Effector memory CD4-positive, alpha-beta T cell (primary cell): ENCODE measurements at regions not wholly inside any gene's neighbourhood (a gene's known extent, or its start where the extent isn't known, plus 50 kb on each side); places are given as distances from the start of the nearest gene placed in this dataset.

Experiments used
- DNase-seq, 3 donors: peaks; one replicate each; pipeline ENCODE4 v3.0.0-alpha.2; 2020
- H3K27ac ChIP-seq: 2 replicates; pipeline ENCODE4 v1.7.0; 2013; ENCODE audit warnings: mild to moderate bottlenecking, low read length, moderate library complexity; ENCODE audit not compliant: insufficient read depth, poor library complexity, severe bottlenecking
- H3K27me3 ChIP-seq: replicated peaks from 2 replicates; pipeline ENCODE4 v1.7.0; 2013; ENCODE audit warnings: mild to moderate bottlenecking, low read length; ENCODE audit not compliant: insufficient read depth, control insufficient read depth, poor library complexity, severe bottlenecking
- H3K36me3 ChIP-seq: 2 replicates; pipeline ENCODE4 v1.7.0; 2013; ENCODE audit warnings: mild to moderate bottlenecking, low read length, moderate library complexity; ENCODE audit not compliant: control insufficient read depth, insufficient read depth
- H3K4me1 ChIP-seq: 2 replicates; pipeline ENCODE4 v1.7.0; 2013; ENCODE audit warnings: low read length, mild to moderate bottlenecking; ENCODE audit not compliant: control insufficient read depth, insufficient read depth, poor library complexity, severe bottlenecking
- H3K4me3 ChIP-seq: 2 replicates; pipeline ENCODE4 v1.7.0; 2013; ENCODE audit warnings: low read length, low read depth, mild to moderate bottlenecking; ENCODE audit not compliant: insufficient read depth, poor library complexity, severe bottlenecking
- H3K9me3 ChIP-seq: 2 replicates; pipeline ENCODE4 v1.7.0; 2013; ENCODE audit warnings: mild to moderate bottlenecking, low read length, moderate library complexity; ENCODE audit not compliant: control insufficient read depth

DNA sequence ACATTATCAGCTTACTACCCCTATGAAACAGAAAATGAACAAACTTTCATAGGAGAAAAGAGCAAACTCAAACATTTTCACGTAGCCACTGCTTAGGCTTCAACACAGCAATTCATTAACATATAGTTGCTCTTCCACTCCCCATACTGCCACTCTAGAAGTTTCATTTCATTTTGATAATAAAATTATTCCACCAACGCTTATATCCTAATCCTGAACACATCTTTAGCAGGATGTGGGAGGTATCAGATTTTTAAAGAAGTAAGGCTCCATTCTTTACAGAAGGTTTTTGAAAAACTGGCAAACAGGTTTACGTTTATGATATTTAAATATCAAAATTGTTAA, 77.5 kb upstream of the ANK3 start:
- no peak for DNase-seq
- H3K4me3 ChIP-seq: no peak overlapping the region
- no peaks in the 10 kb centered on the region for H3K4me1 ChIP-seq
- no peak overlapping the region for H3K27ac ChIP-seq
- H3K9me3 ChIP-seq: no peaks in the 10 kb centered on the region
- H3K27me3 ChIP-seq: no peaks in the 10 kb centered on the region
- H3K36me3 ChIP-seq: no peaks in the 10 kb centered on the region

GRCh38 chr10:60466267-60467201, 76.9 kb upstream of the ANK3 start:
- Histone ChIP-seq H3K27me3 (no peaks in the 10 kb centered on the region), H3K4me1 (no peaks in the 10 kb centered on the region), H3K27ac (no peak overlapping the region), H3K9me3 (no peaks in the 10 kb centered on the region), H3K4me3 (no peak overlapping the region), H3K36me3 (no peaks in the 10 kb centered on the region)
- DNase-seq: no peak

GRCh38 chr10:60465801-60466200, 76.1 kb upstream of the ANK3 start:
- no peak for DNase-seq
- Histone ChIP-seq H3K9me3 (no peaks in the 10 kb centered on the region), H3K4me3 (no peak overlapping the region), H3K4me1 (no peaks in the 10 kb centered on the region), H3K36me3 (no peaks in the 10 kb centered on the region), H3K27ac (no peak overlapping the region), H3K27me3 (no peaks in the 10 kb centered on the region)

- no peak overlapping the region for H3K27ac ChIP-seq
- H3K27me3 ChIP-seq: no peaks in the 10 kb centered on the region
- no peak for DNase-seq
- no peaks in the 10 kb centered on the region for H3K4me1 ChIP-seq
- no peaks in the 10 kb centered on the region for H3K9me3 ChIP-seq
- H3K36me3 ChIP-seq: no peaks in the 10 kb centered on the region
- no peak overlapping the region for H3K4me3 ChIP-seq
Measured at GRCh38 chr10:60464659-60465058, 75.0 kb upstream of the ANK3 start.

DNA sequence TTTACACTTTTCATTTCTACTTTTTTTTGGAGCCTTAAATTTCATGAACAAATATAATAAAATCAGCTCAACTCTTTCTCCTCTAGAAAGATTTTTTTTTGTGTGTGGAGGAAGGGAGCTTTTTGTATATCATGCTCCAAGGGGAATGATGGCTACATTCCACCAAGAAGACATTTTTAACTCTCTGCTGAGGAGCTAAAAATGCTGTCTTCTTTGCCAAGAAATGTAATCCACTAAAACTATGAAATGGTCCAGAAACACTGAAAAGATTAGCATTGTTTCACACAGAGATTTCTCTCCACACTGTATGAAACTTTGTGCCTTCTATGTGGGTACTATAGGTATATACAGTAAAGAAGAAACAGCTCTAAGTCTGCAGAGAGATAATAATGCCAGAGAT, 74.1 kb upstream of the ANK3 start:
- Histone ChIP-seq H3K27ac (no peak overlapping the region), H3K27me3 (no peaks in the 10 kb centered on the region), H3K4me3 (no peak overlapping the region), H3K36me3 (no peaks in the 10 kb centered on the region), H3K4me1 (no peaks in the 10 kb centered on the region), H3K9me3 (no peaks in the 10 kb centered on the region)
- DNase-seq: no peak

DNA sequence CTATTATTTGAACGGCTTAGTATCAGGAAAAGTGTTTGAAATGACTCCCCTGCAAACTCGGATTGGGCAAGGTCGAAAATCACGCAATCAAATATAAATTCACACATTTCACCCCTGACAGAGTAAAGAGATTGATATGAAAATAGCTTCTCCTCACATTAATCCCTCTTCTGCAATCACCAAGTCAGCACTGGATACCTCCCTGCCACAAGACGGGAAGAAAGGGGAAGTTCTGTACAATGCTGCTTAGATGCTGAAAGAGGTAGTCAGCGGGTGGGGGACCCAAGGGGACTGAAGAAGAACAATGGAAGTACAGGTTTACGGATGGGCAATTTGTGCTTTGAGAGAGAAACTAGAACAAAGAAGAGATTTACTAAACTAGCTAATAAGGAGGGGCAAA, 72.0 kb upstream of the ANK3 start:
- H3K4me3 ChIP-seq: no peak overlapping the region
- no peaks in the 10 kb centered on the region for H3K9me3 ChIP-seq
- no peak for DNase-seq
- H3K4me1 ChIP-seq: no peaks in the 10 kb centered on the region
- H3K36me3 ChIP-seq: no peaks in the 10 kb centered on the region
- H3K27me3 ChIP-seq: no peaks in the 10 kb centered on the region
- no peak overlapping the region for H3K27ac ChIP-seq

DNA sequence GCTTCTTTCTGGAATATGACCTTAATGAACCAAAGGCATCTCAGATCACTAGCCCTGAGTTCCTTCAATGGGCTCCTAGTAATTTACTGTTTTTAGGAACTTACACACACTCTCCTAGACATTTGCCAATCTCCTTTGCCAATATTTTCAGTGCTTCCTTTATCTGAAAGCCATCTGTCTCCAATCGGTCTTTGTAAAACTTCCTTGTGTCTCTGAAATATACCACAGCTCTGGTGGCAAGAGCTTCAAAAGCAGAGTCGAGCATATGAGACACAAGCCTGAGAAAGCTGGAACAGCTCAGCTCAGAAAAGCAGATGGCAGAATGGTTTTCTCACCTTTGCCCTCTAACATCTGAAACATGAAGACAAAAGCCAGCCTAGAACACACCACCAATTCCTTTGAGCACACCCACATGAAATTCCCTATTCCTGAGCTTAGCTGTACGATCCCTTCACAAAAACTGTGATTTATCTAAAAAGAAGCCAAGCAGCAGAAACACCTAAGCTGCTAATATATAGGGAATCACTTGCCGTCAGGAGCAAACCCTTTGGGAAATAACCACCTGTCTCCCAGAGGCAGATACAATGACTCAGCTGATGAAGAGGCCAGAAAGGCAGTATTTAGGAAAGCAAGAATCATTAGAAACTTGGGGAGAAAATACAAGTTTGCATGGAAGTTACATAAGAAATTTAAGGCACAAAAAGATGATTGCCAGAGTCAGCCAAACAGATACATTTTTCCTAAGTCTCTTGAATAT, 70.2 kb upstream of the ANK3 start:
- no peaks in the 10 kb centered on the region for H3K9me3 ChIP-seq
- no peaks in the 10 kb centered on the region for H3K27me3 ChIP-seq
- no peak overlapping the region for H3K4me3 ChIP-seq
- no peaks in the 10 kb centered on the region for H3K4me1 ChIP-seq
- no peak for DNase-seq
- H3K27ac ChIP-seq: no peak overlapping the region
- H3K36me3 ChIP-seq: no peaks in the 10 kb centered on the region

GRCh38 chr10:60456053-60456452, 66.4 kb upstream of the ANK3 start:
- Histone ChIP-seq H3K9me3 (no peaks in the 10 kb centered on the region), H3K27me3 (no peaks in the 10 kb centered on the region), H3K27ac (no peak overlapping the region), H3K4me3 (no peak overlapping the region), H3K36me3 (peaks cover 5% of the 10 kb centered on the region), H3K4me1 (no peaks in the 10 kb centered on the region)
- no peak for DNase-seq

DNA sequence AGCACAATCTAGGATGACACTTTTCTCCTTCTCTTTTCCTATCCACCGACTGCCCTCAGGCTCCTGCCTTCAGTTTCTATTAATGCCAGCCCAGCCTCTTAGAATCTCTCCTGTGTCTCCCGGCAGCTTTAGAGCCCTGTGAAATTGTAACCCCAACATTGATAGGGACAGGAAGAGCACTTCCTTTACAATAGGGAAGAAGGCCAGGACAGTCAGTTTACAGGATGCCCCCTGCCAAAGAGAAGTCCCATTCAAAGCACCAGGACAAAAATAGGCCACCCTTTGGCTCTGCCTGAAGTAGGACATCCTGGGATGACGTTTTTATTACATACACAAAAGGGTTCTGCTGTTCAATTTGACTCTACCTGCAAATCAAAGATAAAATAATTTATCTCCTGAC, 64.7 kb upstream of the ANK3 start:
- no peak overlapping the region for H3K4me3 ChIP-seq
- DNase-seq: no peak
- no peak overlapping the region for H3K27ac ChIP-seq
- H3K9me3 ChIP-seq: no peaks in the 10 kb centered on the region
- no peaks in the 10 kb centered on the region for H3K4me1 ChIP-seq
- no peaks in the 10 kb centered on the region for H3K27me3 ChIP-seq
- H3K36me3 ChIP-seq: peaks cover 5% of the 10 kb centered on the region

DNA sequence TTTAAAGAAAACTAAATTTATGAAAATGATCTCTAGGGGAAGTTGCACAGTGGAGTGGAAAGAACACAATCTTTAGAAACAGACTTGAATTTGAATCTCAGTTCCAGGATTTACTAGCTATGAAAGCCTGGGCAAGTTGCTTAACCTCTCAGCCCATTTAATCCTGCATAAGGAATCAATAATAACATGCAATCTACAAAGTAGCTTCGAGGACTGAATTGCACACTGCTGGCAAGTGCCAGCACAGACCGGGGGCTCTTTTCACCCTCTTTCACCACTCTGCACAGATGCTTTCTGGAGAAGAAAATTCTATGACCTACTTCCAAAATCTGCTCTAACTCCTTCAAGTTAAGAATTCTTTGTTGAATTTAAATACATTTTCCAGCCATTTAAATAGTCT, 63.4 kb upstream of the ANK3 start:
- Histone ChIP-seq H3K27me3 (no peaks in the 10 kb centered on the region), H3K4me1 (no peaks in the 10 kb centered on the region), H3K9me3 (no peaks in the 10 kb centered on the region), H3K4me3 (no peak overlapping the region), H3K36me3 (peaks cover 5% of the 10 kb centered on the region), H3K27ac (no peak overlapping the region)
- DNase-seq: no peak
